ENCODE measurements at regions not wholly inside any gene's neighbourhood (a gene's known extent, or its start where the extent isn't known, plus 50 kb on each side); places are given as distances from the start of the nearest gene placed in this dataset.
"Not testable (repeated sequence)": the region's sequence is repeated elsewhere in the genome, so short reads cannot be mapped to it uniquely, and the experiment has no call there.

GRCh38 chr4:84298719-84299254 lies 200.3 kb downstream of the NKX6-1 start:
- intact Hi-C loops (cut with DNase I); DNase-seq; ATAC-seq: not testable (repeated sequence)

GRCh38 chr4:84298023-84298718 lies 200.9 kb downstream of the NKX6-1 start:
- no peak for ATAC-seq
- DNase-seq, result no peak
- intact Hi-C loops (cut with DNase I), result no loop called here

- DNase-seq (no peak), ATAC-seq (no peak)
- intact Hi-C loops (cut with DNase I), result no loop called here
Observed at GRCh38 chr4:84291969-84292368, 207.1 kb downstream of the NKX6-1 start.

GRCh38 chr4:84286048-84286447 lies 213.0 kb downstream of the NKX6-1 start:
- no peak for DNase-seq
- no peak for ATAC-seq
- intact Hi-C loops (cut with DNase I), result no loop called here

GRCh38 chr4:84279678-84280077 lies 219.4 kb downstream of the NKX6-1 start:
- ATAC-seq (no peak), DNase-seq (no peak)
- intact Hi-C loops (cut with DNase I), result no loop called here

- ATAC-seq, result no peak
- DNase-seq, result no peak
- intact Hi-C loops (cut with DNase I), result no loop called here
Observed at GRCh38 chr4:84277923-84278322, 221.2 kb downstream of the NKX6-1 start.

GRCh38 chr4:84276752-84277151 lies 222.3 kb downstream of the NKX6-1 start:
- no peak for DNase-seq
- intact Hi-C loops (cut with DNase I), result no loop called here
- no peak for ATAC-seq

- intact Hi-C loops (cut with DNase I), result no loop called here
- no peak for DNase-seq
Observed at GRCh38 chr4:84269536-84270044, 229.5 kb downstream of the NKX6-1 start.

GRCh38 chr4:84264652-84265051 lies 234.4 kb downstream of the NKX6-1 start:
- intact Hi-C loops (cut with DNase I), result no loop called here
- DNase-seq, result no peak

More at GRCh38 chr4:84269536-84270044, 229.5 kb downstream of the NKX6-1 start:
- ATAC-seq, result no peak

GRCh38 chr4:84263415-84263814 lies 235.7 kb downstream of the NKX6-1 start:
- no peak for DNase-seq

More at GRCh38 chr4:84264652-84265051, 234.4 kb downstream of the NKX6-1 start:
- no peak for ATAC-seq

GRCh38 chr4:84260495-84260894 lies 238.6 kb downstream of the NKX6-1 start:
- no peak for DNase-seq
- ATAC-seq, result no peak
- intact Hi-C loops (cut with DNase I), result no loop called here

More at GRCh38 chr4:84263415-84263814, 235.7 kb downstream of the NKX6-1 start:
- no peak for ATAC-seq
- intact Hi-C loops (cut with DNase I), result no loop called here

GRCh38 chr4:84258905-84259830 lies 239.9 kb downstream of the NKX6-1 start:
- no peak for ATAC-seq
- no peak for DNase-seq
- intact Hi-C loops (cut with DNase I), result no loop called here

GRCh38 chr4:84254537-84254936 lies 244.6 kb downstream of the NKX6-1 start:
- ATAC-seq (no peak), DNase-seq (no peak)
- intact Hi-C loops (cut with DNase I), result no loop called here

GRCh38 chr4:84249521-84249920 lies 249.6 kb downstream of the NKX6-1 start:
- no peak for ATAC-seq
- DNase-seq, result no peak
- intact Hi-C loops (cut with DNase I), result no loop called here

GRCh38 chr4:84245042-84245441 lies 254.1 kb downstream of the NKX6-1 start:
- intact Hi-C loops (cut with DNase I); ATAC-seq; DNase-seq: not testable (repeated sequence)

GRCh38 chr4:84244346-84244801 lies 254.7 kb downstream of the NKX6-1 start:
- ATAC-seq; intact Hi-C loops (cut with DNase I); DNase-seq: not testable (repeated sequence)

- intact Hi-C loops (cut with DNase I), result no loop called here
- ATAC-seq (no peak), DNase-seq (no peak)
Observed at GRCh38 chr4:84243685-84244084, 255.4 kb downstream of the NKX6-1 start.

GRCh38 chr4:84239278-84239845 lies 259.7 kb downstream of the NKX6-1 start:
- ATAC-seq, result no peak
- no peak for DNase-seq
- intact Hi-C loops (cut with DNase I), result no loop called here
